IMR-90 (cell line): ENCODE measurements at regions not wholly inside any gene's neighbourhood (a gene's known extent, or its start where the extent isn't known, plus 50 kb on each side); places are given as distances from the start of the nearest gene placed in this dataset.

ENCODE experiments used
- ATAC-seq: fragments of 200-7000 bp; cut with Tn5 transposase; 2 replicates; pipeline ENCODE4 v1.9.1; 2020; ENCODE audit warnings: low read depth, mild to moderate bottlenecking, moderate library complexity
- BruUV-seq: library from RNA; stranded (reverse); fragments of 400-500 nt; replicated peaks from 2 replicates; lab custom pipeline; 2021; lab: Mats Ljungman, UMichigan
- CTCF ChIA-PET: fragments of 300-600 bp; formaldehyde crosslinking; extraction: SDS; loops from one replicate; lab custom pipeline; 2021; ENCODE audit warnings: antibody characterized with exemption; lab: Yijun Ruan, JAX
- POLR2A ChIA-PET: fragments of 300-600 bp; sonication (Branson Sonifier 250); formaldehyde crosslinking; loops from one replicate; lab custom pipeline; 2022; ENCODE audit warnings: antibody characterized with exemption; ENCODE audit not compliant: unreplicated experiment; lab: Charles Lee
- DNase-seq: peaks from one replicate; pipeline ENCODE4 v3.0.0; 2013
- H2AFZ ChIP-seq: replicated peaks from 2 replicates; pipeline ENCODE3; 2013; ENCODE audit warnings: low read length, mild to moderate bottlenecking; ENCODE audit not compliant: poor library complexity
- H2AK5ac ChIP-seq: 2 replicates; pipeline ENCODE4 v1.6.1; 2013; ENCODE audit warnings: low read depth, low read length, inconsistent platforms
- H2AK9ac ChIP-seq: replicated peaks from 2 replicates; pipeline ENCODE3; 2013; ENCODE audit warnings: mild to moderate bottlenecking, low read depth, low read length, moderate library complexity; ENCODE audit not compliant: poor library complexity
- H2BK120ac ChIP-seq: 2 replicates; pipeline ENCODE4 v1.6.1; 2013; ENCODE audit warnings: low read depth, low read length, inconsistent platforms
- H2BK15ac ChIP-seq: 3 replicates; pipeline ENCODE4 v1.6.1; 2013; ENCODE audit warnings: low read depth, low read length, inconsistent platforms
- H2BK20ac ChIP-seq: 2 replicates; pipeline ENCODE4 v1.6.1; 2013; ENCODE audit warnings: low read depth, mild to moderate bottlenecking, inconsistent platforms, low read length, moderate library complexity
- H2BK5ac ChIP-seq: 2 replicates; pipeline ENCODE4 v1.6.1; 2013; ENCODE audit warnings: mild to moderate bottlenecking, low read depth, low read length, inconsistent platforms; ENCODE audit not compliant: poor library complexity, severe bottlenecking
- H3K14ac ChIP-seq: replicated peaks from 2 replicates; pipeline ENCODE4 v1.6.1; 2013; ENCODE audit warnings: low read depth, low read length, inconsistent platforms
- H3K18ac ChIP-seq: 2 replicates; pipeline ENCODE4 v1.6.1; 2013; ENCODE audit warnings: low read depth, low read length, control low read depth
- H3K23ac ChIP-seq: 2 replicates; pipeline ENCODE4 v1.6.1; 2013; ENCODE audit warnings: low read depth, low read length, inconsistent platforms
- H3K27ac ChIP-seq: 2 replicates; pipeline ENCODE4 v1.5.1; 2013; ENCODE audit warnings: mild to moderate bottlenecking, control low read depth, low read length; ENCODE audit not compliant: insufficient read depth
- H3K27me3 ChIP-seq: 2 replicates; pipeline ENCODE4 v1.6.1; 2013; ENCODE audit warnings: low read length; ENCODE audit not compliant: control insufficient read depth, insufficient read depth
- H3K36me3 ChIP-seq: 2 replicates; pipeline ENCODE4 v1.6.1; 2013; ENCODE audit warnings: low read length, mixed read lengths; ENCODE audit not compliant: control insufficient read depth, insufficient read depth
- H3K4ac ChIP-seq: 2 replicates; pipeline ENCODE4 v1.6.1; 2013; ENCODE audit warnings: low read depth, low read length, inconsistent platforms
- H3K4me1 ChIP-seq: 2 replicates; pipeline ENCODE4 v1.6.1; 2013; ENCODE audit warnings: low read length, mixed read lengths; ENCODE audit not compliant: control insufficient read depth, insufficient read depth
- H3K4me2 ChIP-seq: 2 replicates; pipeline ENCODE4 v1.6.1; 2013; ENCODE audit warnings: low read depth, mild to moderate bottlenecking, control low read depth, low read length, moderate library complexity
- H3K4me3 ChIP-seq: 2 replicates; pipeline ENCODE4 v1.5.1; 2013; ENCODE audit warnings: low read depth, mild to moderate bottlenecking, control low read depth, low read length, moderate library complexity; ENCODE audit not compliant: insufficient read depth
- H3K56ac ChIP-seq: 2 replicates; pipeline ENCODE4 v1.6.1; 2013; ENCODE audit warnings: low read length, inconsistent platforms; ENCODE audit not compliant: insufficient read depth; ENCODE audit errors: extremely low read depth
- H3K79me1 ChIP-seq, 2 experiments: 2 replicates each; pipeline ENCODE4 v1.6.1; 2013; ENCODE audit warnings: low read length in 2 of 2, inconsistent platforms in 1 of 2, low read depth in 1 of 2
- H3K9ac ChIP-seq: 2 replicates; pipeline ENCODE4 v1.6.1; 2013; ENCODE audit warnings: low read depth, low read length, control low read depth
- H3K9me1 ChIP-seq: 2 replicates; pipeline ENCODE4 v1.6.1; 2013; ENCODE audit warnings: low read length, inconsistent platforms; ENCODE audit not compliant: insufficient read depth
- H3K9me3 ChIP-seq: 2 replicates; pipeline ENCODE4 v1.6.1; 2013; ENCODE audit warnings: low read length; ENCODE audit not compliant: control insufficient read depth, insufficient read depth
- H4K20me1 ChIP-seq: 2 replicates; pipeline ENCODE4 v1.6.1; 2013; ENCODE audit warnings: low read length, inconsistent platforms; ENCODE audit not compliant: insufficient read depth
- H4K5ac ChIP-seq: 2 replicates; pipeline ENCODE4 v1.6.1; 2013; ENCODE audit warnings: mild to moderate bottlenecking, low read depth, low read length, control low read depth
- H4K8ac ChIP-seq, 2 experiments: 2 replicates each; pipeline ENCODE4 v1.6.1; 2013; ENCODE audit warnings: low read depth in 2 of 2, low read length in 2 of 2, control low read depth in 1 of 2, inconsistent platforms in 1 of 2
- H4K91ac ChIP-seq: 2 replicates; pipeline ENCODE4 v1.6.1; 2013; ENCODE audit warnings: low read depth, low read length, inconsistent platforms; ENCODE audit not compliant: insufficient read depth
- BHLHE40 ChIP-seq: fragments of 150-350 bp; IDR thresholded peaks from 2 replicates; pipeline ENCODE4 v1.6.1; 2016; ENCODE audit warnings: mild to moderate bottlenecking, low read depth, low read length
- CHD1 ChIP-seq: IDR thresholded peaks from 2 replicates; pipeline ENCODE4 v1.6.1; 2012; ENCODE audit warnings: low read depth, low read length, improper control_type of control experiment
- FOS ChIP-seq: fragments of 150-350 bp; IDR thresholded peaks from 2 replicates; pipeline ENCODE4 v1.6.1; 2016; ENCODE audit warnings: low read depth, low read length
- MAZ ChIP-seq: IDR thresholded peaks from 2 replicates; pipeline ENCODE4 v1.6.1; 2012; ENCODE audit warnings: low read depth, mild to moderate bottlenecking, low read length, improper control_type of control experiment, moderate library complexity, borderline replicate concordance
- MXI1 ChIP-seq: IDR thresholded peaks from 2 replicates; pipeline ENCODE4 v1.6.1; 2012; ENCODE audit warnings: low read depth, mild to moderate bottlenecking, low read length, moderate library complexity, borderline replicate concordance
- NFE2L2 ChIP-seq: fragments of 150-350 bp; IDR thresholded peaks from 2 replicates; pipeline ENCODE4 v1.6.1; 2016; ENCODE audit warnings: low read depth, mild to moderate bottlenecking, low read length
- RAD21 ChIP-seq: IDR thresholded peaks from 2 replicates; pipeline ENCODE4 v1.6.1; 2012; ENCODE audit warnings: low read length, improper control_type of control experiment
- WGBS, 2 experiments: methylation state at CpG; one replicate each; pipeline versions ENCODE4 v1.1.5 to v1.1.7; 2013; ENCODE audit warnings: missing lambda C conversion rate in 2 of 2; ENCODE audit not compliant: insufficient read length in 1 of 2; ENCODE audit errors: extremely low coverage in 2 of 2; 5-methylcytosine and 5-hydroxymethylcytosine counted together
- dilution Hi-C: fragments of 300-500 bp; cut with HindIII; formaldehyde crosslinking; loops from one replicate; pipeline ENCODE4 v1.14.3; 2018; ENCODE audit warnings: low sequenced_read_pairs; ENCODE audit not compliant: unreplicated experiment
- in situ Hi-C: fragments of 300-500 bp; cut with MboI; formaldehyde crosslinking; loops from 3 replicates; pipeline ENCODE4 v1.14.3; 2019; ENCODE audit warnings: low sequenced_read_pairs, inconsistent platforms, mixed read lengths
- intact Hi-C: fragments of 100-400 bp; cut with micrococcal nuclease; formaldehyde crosslinking; loops from 2 replicates; pipeline ENCODE4 v1.10.0; 2022
- TF ChIP-seq, protein P1 (sequence below): fragments of 150-350 bp; IDR thresholded peaks from 2 replicates; pipeline ENCODE4 v1.6.1; 2017; ENCODE audit warnings: mild to moderate bottlenecking, antibody characterized with exemption, low read length, low read depth
- TF ChIP-seq, protein P2 (sequence below): fragments of 150-350 bp; IDR thresholded peaks from 2 replicates; pipeline ENCODE4 v1.6.1; 2016; ENCODE audit warnings: low read depth, mild to moderate bottlenecking, low read length, moderate library complexity, borderline replicate concordance

DNA sequence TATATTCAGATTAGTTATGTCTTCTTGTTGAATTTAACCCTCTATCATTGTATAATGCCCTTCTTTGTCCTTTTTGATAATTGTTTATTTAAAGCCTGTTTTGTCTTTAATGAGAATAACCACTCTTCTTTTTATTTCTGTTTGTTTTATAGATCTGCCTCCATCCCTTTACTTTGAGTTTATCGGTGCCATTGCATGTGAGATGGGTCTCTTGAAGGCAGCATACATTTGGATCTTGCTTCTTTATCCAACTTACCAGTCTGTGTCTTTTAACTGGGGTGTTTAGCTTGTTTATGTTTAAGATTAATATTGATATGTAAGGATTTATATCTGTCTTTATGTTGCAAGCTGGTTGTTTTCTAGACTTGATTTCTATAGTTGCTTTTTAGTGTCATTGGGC is 115.8 kb downstream of the RTL3 start:
- no peak overlapping the region for H2AK5ac ChIP-seq
- TF ChIP-seq, protein P1, sequence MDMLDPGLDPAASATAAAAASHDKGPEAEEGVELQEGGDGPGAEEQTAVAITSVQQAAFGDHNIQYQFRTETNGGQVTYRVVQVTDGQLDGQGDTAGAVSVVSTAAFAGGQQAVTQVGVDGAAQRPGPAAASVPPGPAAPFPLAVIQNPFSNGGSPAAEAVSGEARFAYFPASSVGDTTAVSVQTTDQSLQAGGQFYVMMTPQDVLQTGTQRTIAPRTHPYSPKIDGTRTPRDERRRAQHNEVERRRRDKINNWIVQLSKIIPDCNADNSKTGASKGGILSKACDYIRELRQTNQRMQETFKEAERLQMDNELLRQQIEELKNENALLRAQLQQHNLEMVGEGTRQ, result no peak
- TF ChIP-seq MXI1, result no peak
- no peak for TF ChIP-seq NFE2L2
- no peak for TF ChIP-seq CHD1
- no peak for TF ChIP-seq MAZ
- TF ChIP-seq, protein P2, sequence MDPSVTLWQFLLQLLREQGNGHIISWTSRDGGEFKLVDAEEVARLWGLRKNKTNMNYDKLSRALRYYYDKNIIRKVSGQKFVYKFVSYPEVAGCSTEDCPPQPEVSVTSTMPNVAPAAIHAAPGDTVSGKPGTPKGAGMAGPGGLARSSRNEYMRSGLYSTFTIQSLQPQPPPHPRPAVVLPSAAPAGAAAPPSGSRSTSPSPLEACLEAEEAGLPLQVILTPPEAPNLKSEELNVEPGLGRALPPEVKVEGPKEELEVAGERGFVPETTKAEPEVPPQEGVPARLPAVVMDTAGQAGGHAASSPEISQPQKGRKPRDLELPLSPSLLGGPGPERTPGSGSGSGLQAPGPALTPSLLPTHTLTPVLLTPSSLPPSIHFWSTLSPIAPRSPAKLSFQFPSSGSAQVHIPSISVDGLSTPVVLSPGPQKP, result no peak
- no peak for TF ChIP-seq FOS
- no peak for TF ChIP-seq RAD21
- TF ChIP-seq BHLHE40, result no peak
- no peaks in the 10 kb centered on the region for H3K9me1 ChIP-seq
- BruUV-seq, result no TSS peak
- no peak overlapping the region for H3K4me2 ChIP-seq
- dilution Hi-C loops, result no loop called here
- H2AK9ac ChIP-seq, result no peak overlapping the region
- ChIA-PET POLR2A (no interaction called here), CTCF (no interaction called here)
- H3K27ac ChIP-seq, result no peak overlapping the region
- H3K4me3 ChIP-seq, result no peak overlapping the region
- H2BK120ac ChIP-seq, result no peak overlapping the region
- in situ Hi-C loops, result no loop called here
- H2BK5ac ChIP-seq, result no peak overlapping the region
- DNase-seq (no peak), ATAC-seq (no peak)
- no peak overlapping the region for H3K18ac ChIP-seq
- intact Hi-C loops, result no loop called here
- no peak overlapping the region for H2AFZ ChIP-seq
- WGBS, 2 experiments, result no CpG with 5 or more reads among the region's 1 CpG
- no peaks in the 10 kb centered on the region for H3K4me1 ChIP-seq
- H3K36me3 ChIP-seq, result no peaks in the 10 kb centered on the region
- H3K79me1 ChIP-seq, result no peaks in the 10 kb centered on the region
- H4K8ac ChIP-seq, result no peak overlapping the region
- H2BK15ac ChIP-seq, result no peak overlapping the region
- no peak overlapping the region for H2BK20ac ChIP-seq
- no peaks in the 10 kb centered on the region for H3K27me3 ChIP-seq
- no peak overlapping the region for H3K14ac ChIP-seq
- H4K5ac ChIP-seq, result no peak overlapping the region
- no peaks in the 10 kb centered on the region; the same call in 1 of the 2 replicates for H3K9me3 ChIP-seq
- no peak overlapping the region for H3K56ac ChIP-seq
- no peak overlapping the region for H3K23ac ChIP-seq
- H3K4ac ChIP-seq, result no peak overlapping the region
- H4K91ac ChIP-seq, result no peak overlapping the region
- H4K20me1 ChIP-seq, result no peaks in the 10 kb centered on the region
- no peak overlapping the region for H3K9ac ChIP-seq
